ENCODE measurements at regions not wholly inside any gene's neighbourhood (a gene's known extent, or its start where the extent isn't known, plus 50 kb on each side); places are given as distances from the start of the nearest gene placed in this dataset.

- H3K36me3 ChIP-seq (ENCODE audit: insufficient read depth, low read length) = no peaks in the 10 kb centered on the region
- no peaks in the 10 kb centered on the region for H3K27me3 ChIP-seq (ENCODE audit: insufficient read depth, low read depth, low read length)
- no peaks in the 10 kb centered on the region for H3K79me2 ChIP-seq (replicated peaks; ENCODE audit: insufficient read depth, low read length)
- H3F3A ChIP-seq (ENCODE audit: insufficient read depth, low read length, poor library complexity, severe bottlenecking) = no peaks in the 10 kb centered on the region
- no peak overlapping the region for H2AFZ ChIP-seq (ENCODE audit: low read depth, low read length)
- H4K20me1 ChIP-seq (ENCODE audit: insufficient read depth) = no peaks in the 10 kb centered on the region
- no peak overlapping the region for H3K4me3 ChIP-seq (ENCODE audit: low read length)
- H3K9me3 ChIP-seq (ENCODE audit: low read length) = no peaks in the 10 kb centered on the region
- no peaks in the 10 kb centered on the region for H3K9me2 ChIP-seq (ENCODE audit: insufficient read depth, low read length)
- TF ChIP-seq EZH2 (IDR thresholded peaks at IDR 0.05; ENCODE audit: borderline replicate concordance, insufficient read depth, low read length, poor library complexity, severe bottlenecking) = no peak
- TF ChIP-seq TAF1 (IDR thresholded peaks at IDR 0.05; ENCODE audit: low read depth) = no peak
- no peak for TF ChIP-seq REST (IDR thresholded peaks at IDR 0.05; ENCODE audit: borderline replicate concordance)
- no peak for TF ChIP-seq SMC3 (conservative IDR thresholded peaks at IDR 0.05; ENCODE audit: poor library complexity)
- H3K9ac ChIP-seq (ENCODE audit: low read length) = no peak overlapping the region
- H3K27ac ChIP-seq (ENCODE audit: low read length) = no peak overlapping the region
- H3K4me2 ChIP-seq (ENCODE audit: low read length) = no peak overlapping the region
Measured at GRCh38 chr20:10795286-10796026, 121.7 kb upstream of the JAG1 start.

- TF ChIP-seq TAF1 (IDR thresholded peaks at IDR 0.05; ENCODE audit: low read depth) (no peak), SMC3 (conservative IDR thresholded peaks at IDR 0.05; ENCODE audit: poor library complexity) (no peak), POLR2AphosphoS5 (IDR thresholded peaks at IDR 0.05) (no peak), EZH2 (IDR thresholded peaks at IDR 0.05; ENCODE audit: borderline replicate concordance, insufficient read depth, low read length, poor library complexity, severe bottlenecking) (no peak), MXI1 (conservative IDR thresholded peaks at IDR 0.05; ENCODE audit: poor library complexity, severe bottlenecking) (no peak), RAD21 (conservative IDR thresholded peaks at IDR 0.05) (no peak)
- TF ChIP-seq, protein P1, sequence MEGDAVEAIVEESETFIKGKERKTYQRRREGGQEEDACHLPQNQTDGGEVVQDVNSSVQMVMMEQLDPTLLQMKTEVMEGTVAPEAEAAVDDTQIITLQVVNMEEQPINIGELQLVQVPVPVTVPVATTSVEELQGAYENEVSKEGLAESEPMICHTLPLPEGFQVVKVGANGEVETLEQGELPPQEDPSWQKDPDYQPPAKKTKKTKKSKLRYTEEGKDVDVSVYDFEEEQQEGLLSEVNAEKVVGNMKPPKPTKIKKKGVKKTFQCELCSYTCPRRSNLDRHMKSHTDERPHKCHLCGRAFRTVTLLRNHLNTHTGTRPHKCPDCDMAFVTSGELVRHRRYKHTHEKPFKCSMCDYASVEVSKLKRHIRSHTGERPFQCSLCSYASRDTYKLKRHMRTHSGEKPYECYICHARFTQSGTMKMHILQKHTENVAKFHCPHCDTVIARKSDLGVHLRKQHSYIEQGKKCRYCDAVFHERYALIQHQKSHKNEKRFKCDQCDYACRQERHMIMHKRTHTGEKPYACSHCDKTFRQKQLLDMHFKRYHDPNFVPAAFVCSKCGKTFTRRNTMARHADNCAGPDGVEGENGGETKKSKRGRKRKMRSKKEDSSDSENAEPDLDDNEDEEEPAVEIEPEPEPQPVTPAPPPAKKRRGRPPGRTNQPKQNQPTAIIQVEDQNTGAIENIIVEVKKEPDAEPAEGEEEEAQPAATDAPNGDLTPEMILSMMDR (IDR thresholded peaks at IDR 0.05; ENCODE audit: poor library complexity, severe bottlenecking) = no peak
- Histone ChIP-seq H3K4me2 (ENCODE audit: low read length) (no peak overlapping the region), H4K20me1 (ENCODE audit: insufficient read depth) (no peaks in the 10 kb centered on the region), H3F3A (ENCODE audit: insufficient read depth, low read length, poor library complexity, severe bottlenecking) (no peaks in the 10 kb centered on the region), H3K4me3 (ENCODE audit: low read length) (no peak overlapping the region), H3K9me3 (ENCODE audit: low read length) (no peaks in the 10 kb centered on the region), H3K9ac (ENCODE audit: low read length) (no peak overlapping the region), H3K27me3 (ENCODE audit: insufficient read depth, low read depth, low read length) (no peaks in the 10 kb centered on the region), H3K36me3 (ENCODE audit: insufficient read depth, low read length) (no peaks in the 10 kb centered on the region), H3K27ac (ENCODE audit: low read length) (no peak overlapping the region), H3K79me2 (replicated peaks; ENCODE audit: insufficient read depth, low read length) (no peaks in the 10 kb centered on the region), H2AFZ (ENCODE audit: low read depth, low read length) (no peak overlapping the region), H3K9me2 (ENCODE audit: insufficient read depth, low read length) (no peaks in the 10 kb centered on the region)
Measured at GRCh38 chr20:10798811-10799210, 125.0 kb upstream of the JAG1 start.

All from neural cell (in vitro differentiated cells).